ENCODE measurements at regions not wholly inside any gene's neighbourhood (a gene's known extent, or its start where the extent isn't known, plus 50 kb on each side); places are given as distances from the start of the nearest gene placed in this dataset.
A peak's percentile ranks its signal among the peaks of the same experiment; 100 is the strongest.
"Not testable (repeated sequence)": the region's sequence is repeated elsewhere in the genome, so short reads cannot be mapped to it uniquely, and the experiment has no call there.

GRCh38 chr2:12533337-12534005, 183.3 kb upstream of the TRIB2 start:
- no peak for DNase-seq

GRCh38 chr2:12534646-12535263, 182.0 kb upstream of the TRIB2 start:
- DNase-seq: no peak

GRCh38 chr2:12536976-12537375, 179.8 kb upstream of the TRIB2 start:
- DNase-seq: no peak

- DNase-seq: no peak
Measured at GRCh38 chr2:12538138-12538694, 178.5 kb upstream of the TRIB2 start.

- no peak for DNase-seq
Measured at GRCh38 chr2:12539336-12539735, 177.4 kb upstream of the TRIB2 start.

- DNase-seq: no peak
Measured at GRCh38 chr2:12539776-12540562, 176.8 kb upstream of the TRIB2 start.

GRCh38 chr2:12543076-12543977, 173.4 kb upstream of the TRIB2 start:
- DNase-seq: no peak

GRCh38 chr2:12543978-12544558, 172.7 kb upstream of the TRIB2 start:
- DNase-seq: no peak

GRCh38 chr2:12547566-12548170, 169.1 kb upstream of the TRIB2 start:
- no peak for DNase-seq

GRCh38 chr2:12548906-12549305, 167.8 kb upstream of the TRIB2 start:
- no peak for DNase-seq

- DNase-seq: no peak
Measured at GRCh38 chr2:12549641-12550040, 167.1 kb upstream of the TRIB2 start.

GRCh38 chr2:12552092-12552491, 164.6 kb upstream of the TRIB2 start:
- no peak for DNase-seq

GRCh38 chr2:12554224-12555011, 162.3 kb upstream of the TRIB2 start:
- DNase-seq: no peak

GRCh38 chr2:12555012-12555645, 161.6 kb upstream of the TRIB2 start:
- peak; percentile 30 for DNase-seq

GRCh38 chr2:12556762-12557161, 160.0 kb upstream of the TRIB2 start:
- no peak for DNase-seq

- no peak for DNase-seq
Measured at GRCh38 chr2:12557688-12558087, 159.0 kb upstream of the TRIB2 start.

- DNase-seq: no peak
Measured at GRCh38 chr2:12558519-12558918, 158.2 kb upstream of the TRIB2 start.

- no peak for DNase-seq
Measured at GRCh38 chr2:12560618-12561017, 156.1 kb upstream of the TRIB2 start.

- no peak for DNase-seq
Measured at GRCh38 chr2:12567411-12567810, 149.3 kb upstream of the TRIB2 start.

- not testable (repeated sequence) for DNase-seq
Measured at GRCh38 chr2:12569510-12569909, 147.2 kb upstream of the TRIB2 start.

All from stimulated activated CD4-positive, alpha-beta T cell treated with anti-CD3 and anti-CD28 coated beads, Interleukin-12 subunit alpha, Interleukin-12 subunit beta, amount 100 ng/mL, for 4 hours (primary cell).